ENCODE measurements at regions not wholly inside any gene's neighbourhood (a gene's known extent, or its start where the extent isn't known, plus 50 kb on each side); places are given as distances from the start of the nearest gene placed in this dataset.
"Not testable (repeated sequence)": the region's sequence is repeated elsewhere in the genome, so short reads cannot be mapped to it uniquely, and the experiment has no call there.

DNA sequence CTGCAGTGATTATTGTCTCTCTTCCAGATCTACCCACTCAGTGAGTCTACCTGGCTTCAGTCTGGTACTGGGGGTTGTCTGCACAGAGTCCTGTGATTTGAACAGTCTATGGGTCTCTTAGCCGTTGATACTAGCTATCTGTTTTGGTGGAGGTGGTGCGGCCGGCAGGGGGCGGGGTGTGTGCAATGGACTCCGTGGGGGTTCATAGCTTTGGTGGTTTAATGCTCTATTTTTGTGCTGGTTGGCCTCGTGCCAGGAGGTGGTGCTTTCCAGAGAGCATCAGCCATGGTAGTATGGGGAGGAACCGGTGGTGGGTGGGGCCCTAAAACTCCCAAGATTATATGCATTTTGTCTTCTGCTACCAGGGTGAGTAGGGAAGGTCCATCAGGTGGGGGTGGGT is 1120.1 kb upstream of the FAM98A start:
- H2AFZ ChIP-seq (replicated peaks): no peak overlapping the region
- no peaks in the 10 kb centered on the region for H3K36me3 ChIP-seq
- no peak for DNase-seq (ENCODE audit: low spot score)
- H3K27ac Mint-ChIP-seq: no peak overlapping the region
- peaks cover 9% of the 10 kb centered on the region for H3K4me1 ChIP-seq
- no peaks in the 10 kb centered on the region for H3K9me3 Mint-ChIP-seq
- H3K4me1 Mint-ChIP-seq: no peaks in the 10 kb centered on the region
- H3F3A ChIP-seq (ENCODE audit: low read depth): no peaks in the 10 kb centered on the region
- H3K4me3 ChIP-seq: no peak overlapping the region
- no peak overlapping the region for H3K4me3 Mint-ChIP-seq
- no peak overlapping the region for H3K9ac ChIP-seq
- H4K20me1 ChIP-seq (ENCODE audit: low read depth): no peaks in the 10 kb centered on the region
- TF ChIP-seq EZH2phosphoT487 (IDR thresholded peaks at IDR 0.05) (no peak), EZH2 (IDR thresholded peaks at IDR 0.05) (no peak)
- TF ChIP-seq, protein P1, sequence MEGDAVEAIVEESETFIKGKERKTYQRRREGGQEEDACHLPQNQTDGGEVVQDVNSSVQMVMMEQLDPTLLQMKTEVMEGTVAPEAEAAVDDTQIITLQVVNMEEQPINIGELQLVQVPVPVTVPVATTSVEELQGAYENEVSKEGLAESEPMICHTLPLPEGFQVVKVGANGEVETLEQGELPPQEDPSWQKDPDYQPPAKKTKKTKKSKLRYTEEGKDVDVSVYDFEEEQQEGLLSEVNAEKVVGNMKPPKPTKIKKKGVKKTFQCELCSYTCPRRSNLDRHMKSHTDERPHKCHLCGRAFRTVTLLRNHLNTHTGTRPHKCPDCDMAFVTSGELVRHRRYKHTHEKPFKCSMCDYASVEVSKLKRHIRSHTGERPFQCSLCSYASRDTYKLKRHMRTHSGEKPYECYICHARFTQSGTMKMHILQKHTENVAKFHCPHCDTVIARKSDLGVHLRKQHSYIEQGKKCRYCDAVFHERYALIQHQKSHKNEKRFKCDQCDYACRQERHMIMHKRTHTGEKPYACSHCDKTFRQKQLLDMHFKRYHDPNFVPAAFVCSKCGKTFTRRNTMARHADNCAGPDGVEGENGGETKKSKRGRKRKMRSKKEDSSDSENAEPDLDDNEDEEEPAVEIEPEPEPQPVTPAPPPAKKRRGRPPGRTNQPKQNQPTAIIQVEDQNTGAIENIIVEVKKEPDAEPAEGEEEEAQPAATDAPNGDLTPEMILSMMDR (IDR thresholded peaks at IDR 0.05): no peak
- H3K36me3 Mint-ChIP-seq: no peaks in the 10 kb centered on the region
- H3K27me3 Mint-ChIP-seq (ENCODE audit: insufficient read depth, low read depth): peaks cover 3% of the 10 kb centered on the region
- no peak overlapping the region for H3K27ac ChIP-seq
- no peaks in the 10 kb centered on the region for H3K9me3 ChIP-seq (ENCODE audit: low read depth)
- no peaks in the 10 kb centered on the region for H3K79me2 ChIP-seq (ENCODE audit: low read depth)
- H3K4me2 ChIP-seq: no peak overlapping the region
- no peaks in the 10 kb centered on the region for H3K27me3 ChIP-seq

DNA sequence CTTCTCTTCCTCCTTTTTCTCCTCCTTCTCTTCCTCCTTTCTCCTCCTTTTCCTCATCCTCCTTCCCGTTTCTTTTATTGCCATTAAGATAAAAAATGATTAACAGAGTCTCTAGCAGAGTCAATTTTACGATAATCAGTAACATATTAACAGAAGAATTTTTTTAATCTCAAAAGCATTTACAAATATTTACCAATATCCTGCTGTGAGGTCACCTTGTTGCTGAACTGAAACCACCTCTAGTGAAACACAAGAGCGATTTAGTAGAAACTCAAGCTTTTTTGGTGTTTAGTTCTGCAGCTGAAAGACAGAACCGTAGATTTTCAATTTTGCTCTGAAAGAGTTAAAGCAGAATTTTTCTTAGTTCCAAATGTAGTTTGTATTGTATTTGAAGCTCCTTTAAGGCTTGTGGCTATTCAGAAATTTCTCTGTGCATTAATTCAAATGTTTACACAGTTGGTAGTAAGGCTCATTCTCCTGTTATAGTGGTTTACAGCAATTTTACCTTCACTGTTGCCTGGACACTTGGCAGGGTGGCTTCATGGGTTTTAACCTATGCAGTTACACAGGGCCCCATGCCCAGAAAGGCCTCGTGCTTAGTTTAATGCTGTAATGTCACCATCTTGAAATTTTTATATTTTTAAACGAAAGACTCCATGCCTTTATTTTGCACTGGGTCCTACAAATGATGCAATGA is 1106.6 kb upstream of the FAM98A start:
- no peaks in the 10 kb centered on the region for H3K9me3 Mint-ChIP-seq
- Histone ChIP-seq H3K4me2 (no peak overlapping the region), H3K4me3 (no peak overlapping the region), H4K20me1 (ENCODE audit: low read depth) (no peaks in the 10 kb centered on the region), H3K9me3 (ENCODE audit: low read depth) (no peaks in the 10 kb centered on the region), H2AFZ (replicated peaks) (no peak overlapping the region), H3K9ac (no peak overlapping the region), H3K4me1 (no peaks in the 10 kb centered on the region), H3F3A (ENCODE audit: low read depth) (no peaks in the 10 kb centered on the region), H3K79me2 (ENCODE audit: low read depth) (no peaks in the 10 kb centered on the region), H3K27me3 (no peaks in the 10 kb centered on the region), H3K36me3 (peaks cover 3% of the 10 kb centered on the region), H3K27ac (no peak overlapping the region)
- H3K27ac Mint-ChIP-seq: no peak overlapping the region
- H3K27me3 Mint-ChIP-seq (ENCODE audit: insufficient read depth, low read depth): no peaks in the 10 kb centered on the region
- H3K4me3 Mint-ChIP-seq: no peak overlapping the region
- TF ChIP-seq EZH2 (IDR thresholded peaks at IDR 0.05): no peak
- TF ChIP-seq, protein P1 (IDR thresholded peaks at IDR 0.05): no peak
- no peak for DNase-seq (ENCODE audit: low spot score)
- no peaks in the 10 kb centered on the region for H3K36me3 Mint-ChIP-seq
- H3K4me1 Mint-ChIP-seq: peaks cover 8% of the 10 kb centered on the region

DNA sequence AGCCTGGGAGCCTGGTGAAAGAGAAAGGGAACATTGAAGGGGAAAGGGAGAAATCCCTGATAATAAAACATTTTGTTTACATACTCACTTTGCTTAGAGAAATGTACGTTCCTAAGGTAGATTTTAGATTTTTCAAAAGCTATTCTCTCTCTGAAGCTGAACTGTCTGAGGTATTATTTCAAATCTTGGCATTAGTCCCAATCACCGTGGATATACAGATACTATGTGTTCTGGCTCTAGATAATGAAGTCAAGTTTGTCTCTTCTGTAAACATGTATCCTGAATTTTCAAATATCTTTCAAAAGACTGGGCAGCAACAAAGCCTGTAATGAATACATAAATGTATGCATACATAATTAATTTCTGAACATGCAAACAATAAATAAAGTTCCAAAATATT is 1104.2 kb upstream of the FAM98A start:
- no peak for DNase-seq (ENCODE audit: low spot score)
- H3K4me1 ChIP-seq: no peaks in the 10 kb centered on the region
- no peak overlapping the region for H3K4me3 ChIP-seq
- H3K36me3 ChIP-seq: peaks cover 3% of the 10 kb centered on the region
- Mint-ChIP-seq H3K4me1 (peaks cover 8% of the 10 kb centered on the region), H3K9me3 (no peaks in the 10 kb centered on the region), H3K36me3 (no peaks in the 10 kb centered on the region), H3K4me3 (no peak overlapping the region), H3K27ac (no peak overlapping the region), H3K27me3 (ENCODE audit: insufficient read depth, low read depth) (no peaks in the 10 kb centered on the region)
- H3K27ac ChIP-seq: no peak overlapping the region
- H3K4me2 ChIP-seq: no peak overlapping the region
- no peaks in the 10 kb centered on the region for H3K27me3 ChIP-seq
- H3K9me3 ChIP-seq (ENCODE audit: low read depth): no peaks in the 10 kb centered on the region
- H2AFZ ChIP-seq (replicated peaks): no peak overlapping the region
- H3K9ac ChIP-seq: no peak overlapping the region
- H4K20me1 ChIP-seq (ENCODE audit: low read depth): no peaks in the 10 kb centered on the region
- no peaks in the 10 kb centered on the region for H3K79me2 ChIP-seq (ENCODE audit: low read depth)
- H3F3A ChIP-seq (ENCODE audit: low read depth): no peaks in the 10 kb centered on the region
- TF ChIP-seq EZH2phosphoT487 (IDR thresholded peaks at IDR 0.05) (no peak), EZH2 (IDR thresholded peaks at IDR 0.05) (no peak)
- TF ChIP-seq, protein P1 (IDR thresholded peaks at IDR 0.05): no peak

DNA sequence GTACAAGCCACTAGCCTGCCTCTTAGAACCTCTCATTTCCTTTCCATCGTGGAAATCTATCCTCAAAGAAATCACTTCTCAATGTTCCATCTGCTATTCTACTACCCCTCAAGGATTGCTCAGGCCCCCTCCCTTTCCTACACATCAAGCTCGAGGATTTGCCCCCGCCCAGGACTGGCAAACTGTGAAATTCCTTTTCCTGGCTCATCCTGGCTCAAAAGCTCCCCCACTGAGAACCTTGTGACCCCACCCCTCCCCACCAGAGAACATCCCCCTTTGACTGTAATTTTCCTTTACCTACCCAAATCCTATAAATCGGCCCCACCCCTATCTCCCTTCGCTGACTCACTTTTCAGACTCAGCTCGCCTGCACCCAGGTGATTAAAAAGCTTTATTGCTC is 1103.3 kb upstream of the FAM98A start:
- H3K4me1 ChIP-seq; H3K27me3 ChIP-seq; H3K9ac ChIP-seq; H3K36me3 ChIP-seq; H3F3A ChIP-seq (ENCODE audit: low read depth); H3K9me3 ChIP-seq (ENCODE audit: low read depth); H3K27me3 Mint-ChIP-seq (ENCODE audit: insufficient read depth, low read depth); H3K9me3 Mint-ChIP-seq; H2AFZ ChIP-seq (replicated peaks); DNase-seq (ENCODE audit: low spot score); H4K20me1 ChIP-seq (ENCODE audit: low read depth); H3K27ac Mint-ChIP-seq; H3K36me3 Mint-ChIP-seq; H3K4me2 ChIP-seq; H3K4me1 Mint-ChIP-seq; H3K4me3 Mint-ChIP-seq; H3K27ac ChIP-seq; H3K79me2 ChIP-seq (ENCODE audit: low read depth); H3K4me3 ChIP-seq: not testable (repeated sequence)

DNA sequence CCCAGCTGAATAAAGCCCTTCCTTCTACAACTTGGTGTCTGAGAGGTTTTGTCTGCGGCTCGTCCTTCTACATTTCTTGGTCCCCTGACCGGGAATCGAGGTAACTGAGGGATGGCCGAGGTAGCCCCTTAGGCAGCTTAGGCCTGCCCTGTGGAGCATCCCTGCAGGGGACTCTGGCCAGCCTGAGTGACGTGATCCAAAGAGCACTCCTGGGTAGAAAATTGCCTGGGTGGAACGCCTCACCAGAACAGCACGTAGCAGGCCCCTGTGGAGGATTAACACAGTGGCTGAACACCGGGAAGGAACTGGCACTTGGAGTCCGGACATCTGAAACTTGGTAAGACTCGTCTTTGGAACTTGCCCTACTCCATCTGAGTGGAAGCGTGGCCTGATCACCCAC is 1078.5 kb upstream of the FAM98A start:
- H3K27ac ChIP-seq; H3K27me3 ChIP-seq; H3K27me3 Mint-ChIP-seq (ENCODE audit: insufficient read depth, low read depth); H4K20me1 ChIP-seq (ENCODE audit: low read depth); H3K4me1 Mint-ChIP-seq; H3K9me3 ChIP-seq (ENCODE audit: low read depth); H3F3A ChIP-seq (ENCODE audit: low read depth); H3K4me2 ChIP-seq; H3K79me2 ChIP-seq (ENCODE audit: low read depth); H3K4me3 ChIP-seq; H3K4me1 ChIP-seq; H3K36me3 Mint-ChIP-seq; H3K9me3 Mint-ChIP-seq; H3K9ac ChIP-seq; DNase-seq (ENCODE audit: low spot score); H3K36me3 ChIP-seq: not testable (repeated sequence)
- H2AFZ ChIP-seq (replicated peaks): peak overlapping the region; percentile 26
- Mint-ChIP-seq H3K4me3 (peak overlapping the region; percentile 41), H3K27ac (peak overlapping the region; percentile 90)

DNA sequence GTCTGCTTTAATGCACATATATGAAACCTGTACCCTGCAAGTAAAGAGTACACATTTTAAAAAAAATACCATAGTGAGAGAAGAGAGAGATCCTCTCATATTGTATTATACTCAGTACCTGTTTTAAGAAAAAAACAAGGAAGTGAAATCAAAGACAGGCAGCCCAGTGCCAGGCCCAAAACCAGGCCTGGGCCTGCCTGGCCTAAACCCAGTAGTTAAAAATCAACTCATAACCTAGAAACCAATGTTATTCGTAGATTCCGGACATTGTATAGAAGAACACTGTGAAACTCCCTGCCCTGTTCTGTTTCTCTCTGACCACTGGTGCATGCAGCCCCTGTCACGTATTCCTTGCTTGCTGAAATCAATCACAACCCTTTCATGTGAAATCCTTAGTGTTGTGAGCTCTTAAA is 1078.0 kb upstream of the FAM98A start:
- not testable (repeated sequence) for H3K36me3 Mint-ChIP-seq; H3K4me1 Mint-ChIP-seq; H3K9ac ChIP-seq; H3K27me3 Mint-ChIP-seq (ENCODE audit: insufficient read depth, low read depth); H3K4me3 ChIP-seq; H3F3A ChIP-seq (ENCODE audit: low read depth); H3K79me2 ChIP-seq (ENCODE audit: low read depth); H3K9me3 ChIP-seq (ENCODE audit: low read depth); H3K36me3 ChIP-seq; H3K4me2 ChIP-seq; DNase-seq (ENCODE audit: low spot score); H3K9me3 Mint-ChIP-seq; H3K4me1 ChIP-seq; H4K20me1 ChIP-seq (ENCODE audit: low read depth); H3K27ac ChIP-seq; H3K27me3 ChIP-seq
- Mint-ChIP-seq H3K27ac (peak overlapping the region; percentile 90), H3K4me3 (peak overlapping the region; percentile 41)
- H2AFZ ChIP-seq (replicated peaks): peak overlapping the region; percentile 26

Measured in neural progenitor cell (in vitro differentiated cells).